Lower lobe of right lung (tissue), 2 donors: ENCODE measurements at regions not wholly inside any gene's neighbourhood (a gene's known extent, or its start where the extent isn't known, plus 50 kb on each side); places are given as distances from the start of the nearest gene placed in this dataset.

Source experiments
- ATAC-seq, 2 donors: fragments of 200-7000 bp; cut with Tn5 transposase; one replicate each; pipeline ENCODE4 v1.9.1; 2020 to 2022; ENCODE audit warnings: mild to moderate bottlenecking in 2 of 2, moderate library complexity in 2 of 2
- DNase-seq: peaks from one replicate; pipeline ENCODE4 v3.0.0-alpha.2; 2020
- H3K27ac ChIP-seq: fragments of 200-600 bp; one replicate; pipeline ENCODE4 v1.8.0; 2022
- H3K27me3 ChIP-seq: fragments of 200-600 bp; one replicate; pipeline ENCODE4 v1.8.0; 2022; ENCODE audit warnings: low read depth
- H3K36me3 ChIP-seq: fragments of 200-600 bp; one replicate; pipeline ENCODE4 v1.8.0; 2022; ENCODE audit warnings: mild to moderate bottlenecking
- H3K4me1 ChIP-seq: fragments of 200-600 bp; one replicate; pipeline ENCODE4 v1.8.0; 2022
- H3K4me3 ChIP-seq: fragments of 200-600 bp; one replicate; pipeline ENCODE4 v1.8.0; 2022; ENCODE audit warnings: mild to moderate bottlenecking
- H3K9me3 ChIP-seq: fragments of 200-600 bp; one replicate; pipeline ENCODE4 v1.8.0; 2022
- CTCF ChIP-seq: fragments of 200-600 bp; IDR thresholded peaks from one replicate; pipeline ENCODE4 v1.8.0; 2022; ENCODE audit warnings: antibody characterized with exemption, mild to moderate bottlenecking
- intact Hi-C: fragments of 100-400 bp; cut with DNase I; formaldehyde crosslinking; loops from one replicate; pipeline ENCODE4 v1.11.0; 2022
- donor health status: DM: no; HTN: yes; CAD: no; lungs with severe emphysema.

GRCh38 chr19:28283592-28283991, 929.4 kb downstream of the UQCRFS1 start:
- intact Hi-C loops, result no loop called here
- Histone ChIP-seq H3K9me3 (no peaks in the 10 kb centered on the region), H3K4me3 (no peak overlapping the region), H3K4me1 (no peaks in the 10 kb centered on the region), H3K27me3 (no peaks in the 10 kb centered on the region), H3K36me3 (no peaks in the 10 kb centered on the region), H3K27ac (no peak overlapping the region)
- ATAC-seq, result no peak
- TF ChIP-seq CTCF, result no peak
- no peak for DNase-seq

- Histone ChIP-seq H3K27me3 (no peaks in the 10 kb centered on the region), H3K36me3 (no peaks in the 10 kb centered on the region), H3K4me1 (no peaks in the 10 kb centered on the region), H3K27ac (no peak overlapping the region), H3K9me3 (no peaks in the 10 kb centered on the region), H3K4me3 (no peak overlapping the region)
- TF ChIP-seq CTCF, result no peak
- intact Hi-C loops, result no loop called here
- DNase-seq (no peak), ATAC-seq (no peak)
Observed at GRCh38 chr19:28281676-28282075, 931.3 kb downstream of the UQCRFS1 start.

GRCh38 chr19:28264556-28264955, 948.4 kb downstream of the UQCRFS1 start:
- H3K4me1 ChIP-seq, result no peaks in the 10 kb centered on the region
- DNase-seq, result no peak
- intact Hi-C loops, result no loop called here
- TF ChIP-seq CTCF, result no peak
- no peaks in the 10 kb centered on the region for H3K9me3 ChIP-seq
- no peak overlapping the region for H3K27ac ChIP-seq
- H3K27me3 ChIP-seq, result no peaks in the 10 kb centered on the region
- no peak overlapping the region for H3K4me3 ChIP-seq
- no peak for ATAC-seq
- no peaks in the 10 kb centered on the region for H3K36me3 ChIP-seq

- DNase-seq, result no peak
- ATAC-seq, result no peak
- H3K27ac ChIP-seq, result no peak overlapping the region
- H3K9me3 ChIP-seq, result no peaks in the 10 kb centered on the region
- H3K27me3 ChIP-seq, result no peaks in the 10 kb centered on the region
- TF ChIP-seq CTCF, result no peak
- H3K36me3 ChIP-seq, result no peaks in the 10 kb centered on the region
- intact Hi-C loops, result no loop called here
- no peaks in the 10 kb centered on the region for H3K4me1 ChIP-seq
- H3K4me3 ChIP-seq, result no peak overlapping the region
Observed at GRCh38 chr19:28258829-28259228, 954.1 kb downstream of the UQCRFS1 start.

GRCh38 chr19:28257396-28257795, 955.6 kb downstream of the UQCRFS1 start:
- H3K4me1 ChIP-seq, result no peaks in the 10 kb centered on the region
- intact Hi-C loops, result no loop called here
- H3K9me3 ChIP-seq, result no peaks in the 10 kb centered on the region
- DNase-seq, result no peak
- no peak overlapping the region for H3K4me3 ChIP-seq
- no peaks in the 10 kb centered on the region for H3K27me3 ChIP-seq
- TF ChIP-seq CTCF, result no peak
- ATAC-seq, result no peak
- no peak overlapping the region for H3K27ac ChIP-seq
- no peaks in the 10 kb centered on the region for H3K36me3 ChIP-seq

- no peak for DNase-seq
- H3K27me3 ChIP-seq, result no peaks in the 10 kb centered on the region
- no peak overlapping the region for H3K4me3 ChIP-seq
- intact Hi-C loops, result no loop called here
- no peak for ATAC-seq
- no peaks in the 10 kb centered on the region for H3K36me3 ChIP-seq
- no peak for TF ChIP-seq CTCF
- H3K27ac ChIP-seq, result no peak overlapping the region
- no peaks in the 10 kb centered on the region for H3K9me3 ChIP-seq
- H3K4me1 ChIP-seq, result no peaks in the 10 kb centered on the region
Observed at GRCh38 chr19:28247243-28247642, 965.7 kb downstream of the UQCRFS1 start.
